Stimulated activated CD4-positive, alpha-beta T cell treated with anti-CD3 and anti-CD28 coated beads, Interleukin-2, amount 100 ng/mL, for 48 hours (primary cell): ENCODE measurements at regions not wholly inside any gene's neighbourhood (a gene's known extent, or its start where the extent isn't known, plus 50 kb on each side); places are given as distances from the start of the nearest gene placed in this dataset.

Experiments
- DNase-seq, 2 donors: peaks; one replicate each; pipeline ENCODE4 v3.0.0-alpha.2; 2020

DNA sequence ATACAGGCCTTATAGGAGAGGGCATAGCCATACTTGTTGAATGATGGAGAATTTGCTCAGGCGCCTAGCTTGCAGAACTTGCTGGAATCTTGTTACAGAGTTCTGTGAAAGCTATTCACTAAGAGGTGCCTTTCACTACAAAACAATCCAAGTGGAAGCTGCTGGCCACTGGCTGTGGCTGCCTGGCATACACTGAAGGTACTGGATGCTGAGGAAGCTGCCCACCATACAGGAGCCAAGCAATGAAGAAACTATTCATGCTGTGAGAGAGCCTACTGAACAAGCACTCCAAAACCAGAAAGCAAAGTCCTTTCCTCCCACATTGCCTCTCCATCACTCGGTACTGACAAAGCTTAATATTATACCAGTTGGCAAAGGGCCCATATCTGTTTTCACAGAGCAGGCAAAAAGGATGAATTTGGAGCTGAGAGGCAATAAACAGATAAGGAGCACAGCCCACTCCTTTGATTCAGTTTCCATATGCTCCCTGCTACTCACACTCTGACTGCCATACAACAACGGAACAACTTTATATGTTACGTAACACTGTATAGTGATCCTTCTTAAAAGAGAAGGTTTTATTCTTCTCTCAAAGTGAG, 192.6 kb upstream of the ALCAM start:
- DNase-seq: no peak

DNA sequence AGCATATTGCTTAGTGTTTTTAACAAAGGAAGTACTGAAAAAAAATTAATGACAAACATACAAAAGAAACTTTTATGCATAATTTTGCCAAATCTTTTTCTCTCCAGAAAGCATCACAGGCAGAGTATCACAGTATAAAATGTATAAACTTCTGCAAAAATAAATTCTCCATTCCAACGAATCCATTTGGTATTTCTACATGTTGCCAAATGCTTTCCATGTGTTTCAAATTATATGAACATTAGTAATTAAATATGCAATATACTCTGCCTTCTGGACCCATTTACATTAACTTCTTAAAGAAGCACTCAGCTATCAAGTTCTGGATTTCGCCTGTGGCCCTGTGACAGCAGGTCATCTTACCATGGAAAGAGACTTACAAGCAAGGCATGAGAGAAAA, 189.1 kb upstream of the ALCAM start:
- DNase-seq: no peak

GRCh38 chr3:105187344-105187743, 179.4 kb upstream of the ALCAM start:
- DNase-seq: no peak

- DNase-seq: no peak
Observed at GRCh38 chr3:105195260-105195659, 171.4 kb upstream of the ALCAM start.

GRCh38 chr3:105197863-105198262, 168.8 kb upstream of the ALCAM start:
- DNase-seq: no peak

- no peak for DNase-seq
Observed at GRCh38 chr3:105199217-105199616, 167.5 kb upstream of the ALCAM start.

DNA sequence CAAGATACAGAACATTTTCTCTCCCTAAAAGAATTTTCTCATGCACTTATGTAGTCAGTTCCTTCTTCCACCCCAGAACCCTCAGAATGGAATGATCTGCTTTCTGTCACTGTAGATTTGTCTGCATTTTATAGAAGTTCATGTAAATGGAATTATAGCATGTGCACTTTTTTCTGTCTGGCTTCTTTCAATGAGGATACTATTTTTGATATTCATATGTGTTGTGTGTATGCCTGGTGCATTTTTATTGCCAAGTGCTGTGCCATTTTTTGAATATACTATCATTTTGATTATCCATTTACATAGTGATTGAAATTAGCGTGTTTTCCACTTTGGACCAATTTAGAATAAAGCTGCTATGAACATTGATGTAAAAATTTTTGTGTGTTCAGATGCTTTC, 156.6 kb upstream of the ALCAM start:
- DNase-seq: no peak

DNA sequence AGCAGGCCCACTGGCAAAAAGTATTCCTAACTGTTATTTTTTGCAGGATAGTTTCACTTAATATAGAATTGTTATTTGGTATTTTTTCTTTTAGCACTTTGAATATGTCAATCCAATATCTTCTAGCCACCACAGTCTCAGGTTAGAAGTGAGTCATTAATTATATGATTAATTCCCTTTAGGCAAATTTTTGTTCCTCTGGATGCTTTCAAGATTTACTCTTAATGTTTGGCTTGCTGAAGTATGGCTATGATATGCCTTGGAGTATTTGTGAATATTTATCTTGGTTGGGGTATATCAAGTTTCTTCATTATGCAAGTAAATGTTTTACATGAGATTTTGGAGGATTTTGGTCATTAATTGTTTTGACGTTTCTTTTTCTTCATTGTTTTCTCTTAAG, 152.1 kb upstream of the ALCAM start:
- DNase-seq: no peak

DNA sequence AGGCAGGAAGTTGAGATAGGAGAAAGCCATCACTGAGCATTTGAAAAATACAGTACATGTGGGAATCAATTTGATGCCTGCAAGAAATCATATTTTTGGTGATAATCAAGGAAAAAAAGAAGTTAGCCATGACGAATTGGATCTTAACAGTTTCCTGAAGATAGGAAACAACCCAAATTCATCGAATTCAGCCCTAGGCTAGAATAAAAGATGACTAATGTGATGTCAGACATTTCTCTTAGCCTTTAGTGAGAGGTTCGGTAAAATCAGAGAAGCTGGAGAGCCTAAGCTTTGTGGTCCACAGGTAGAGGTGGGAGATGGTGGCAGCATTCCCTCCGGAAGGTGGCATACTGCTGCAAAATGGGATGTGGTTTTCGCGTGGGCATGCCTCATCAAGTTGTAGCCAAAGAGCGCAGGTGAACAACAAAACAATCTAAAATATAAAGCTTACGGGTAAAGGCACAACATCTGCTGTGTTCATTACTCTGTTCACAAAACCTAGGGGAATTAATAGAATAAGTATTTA, 144.1 kb upstream of the ALCAM start:
- no peak for DNase-seq

DNA sequence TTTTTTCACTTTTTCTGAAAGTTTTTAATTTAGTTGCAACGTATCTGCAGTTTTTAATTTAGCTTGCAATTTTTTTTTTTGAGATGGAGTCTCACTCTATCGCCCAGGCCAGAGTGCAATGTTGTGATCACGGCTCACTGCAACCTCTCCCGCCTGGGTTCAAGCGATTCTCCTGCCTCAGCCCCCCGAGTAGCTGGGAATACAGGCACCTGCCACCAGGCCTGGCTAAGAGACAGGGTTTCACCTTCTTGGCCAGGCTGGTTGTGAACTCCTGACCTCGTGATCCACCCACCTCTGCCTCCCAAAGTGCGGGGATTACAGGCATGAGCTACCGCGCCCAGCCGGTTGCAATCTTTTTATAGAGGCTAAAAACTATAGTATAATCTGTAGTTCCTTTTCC, 142.9 kb upstream of the ALCAM start:
- DNase-seq: no peak

- DNase-seq: no peak
Observed at GRCh38 chr3:105228696-105229095, 138.0 kb upstream of the ALCAM start.

- no peak for DNase-seq
Observed at GRCh38 chr3:105232553-105232952, 134.2 kb upstream of the ALCAM start.

GRCh38 chr3:105233010-105233409, 133.7 kb upstream of the ALCAM start:
- DNase-seq: no peak

DNA sequence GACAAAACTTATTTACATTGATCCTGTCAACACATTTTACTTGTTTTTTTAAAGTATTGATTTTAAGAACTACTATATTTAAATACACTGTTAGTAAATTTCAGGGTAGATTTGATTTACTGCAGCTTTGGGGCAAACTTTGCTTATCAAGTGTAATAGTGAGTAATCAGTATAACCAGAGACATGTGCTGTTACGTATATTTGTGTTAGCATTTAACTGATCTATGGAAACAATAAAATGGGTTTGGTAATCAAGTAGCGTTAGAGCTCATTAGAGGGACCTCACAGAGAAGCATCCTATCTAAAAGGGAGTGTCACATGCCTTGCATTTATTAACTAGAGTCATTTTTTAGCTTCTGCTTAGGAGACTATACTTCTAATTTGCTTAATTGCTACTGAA, 131.5 kb upstream of the ALCAM start:
- DNase-seq: no peak

- no peak for DNase-seq
Observed at GRCh38 chr3:105235785-105236184, 130.9 kb upstream of the ALCAM start.

GRCh38 chr3:105238367-105238766, 128.3 kb upstream of the ALCAM start:
- DNase-seq: no peak

DNA sequence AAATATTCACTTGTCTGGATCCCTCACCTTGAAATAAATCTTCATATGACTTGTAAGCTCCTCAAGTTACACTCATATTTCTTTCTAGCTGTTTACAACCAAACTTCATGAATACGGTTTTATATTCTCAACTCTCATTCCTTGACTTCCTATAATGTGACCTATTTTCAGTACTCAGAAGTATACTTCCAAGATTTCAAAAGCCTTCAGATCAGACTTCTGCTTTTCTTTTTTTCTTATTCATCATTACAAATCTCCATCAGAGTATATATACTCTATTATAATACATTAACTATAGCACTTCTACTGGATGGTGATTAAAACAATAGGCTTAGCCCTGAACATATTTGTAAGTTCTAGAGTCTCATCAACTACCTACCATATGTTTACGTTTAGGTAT, 123.6 kb upstream of the ALCAM start:
- no peak for DNase-seq

- no peak for DNase-seq
Observed at GRCh38 chr3:105246536-105246935, 120.2 kb upstream of the ALCAM start.

DNA sequence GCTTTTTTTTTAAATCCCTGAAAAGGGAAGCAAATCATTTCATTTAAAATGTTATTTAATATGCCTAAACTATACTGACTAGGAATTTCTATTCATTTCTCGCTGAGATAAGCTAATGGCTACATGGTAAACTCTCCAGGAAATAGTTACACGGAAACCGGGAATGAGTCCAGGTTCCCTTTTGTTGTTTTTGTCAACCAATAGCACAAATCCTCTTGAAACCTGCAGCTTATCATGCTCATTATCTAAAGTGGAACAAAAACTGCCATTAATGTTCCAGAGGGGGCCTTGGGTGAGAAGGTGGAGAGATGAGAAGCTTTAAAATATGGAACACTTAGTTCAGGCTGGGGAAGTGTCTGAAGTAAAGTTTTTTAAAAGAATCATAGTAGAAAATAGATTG, 113.5 kb upstream of the ALCAM start:
- no peak for DNase-seq

DNA sequence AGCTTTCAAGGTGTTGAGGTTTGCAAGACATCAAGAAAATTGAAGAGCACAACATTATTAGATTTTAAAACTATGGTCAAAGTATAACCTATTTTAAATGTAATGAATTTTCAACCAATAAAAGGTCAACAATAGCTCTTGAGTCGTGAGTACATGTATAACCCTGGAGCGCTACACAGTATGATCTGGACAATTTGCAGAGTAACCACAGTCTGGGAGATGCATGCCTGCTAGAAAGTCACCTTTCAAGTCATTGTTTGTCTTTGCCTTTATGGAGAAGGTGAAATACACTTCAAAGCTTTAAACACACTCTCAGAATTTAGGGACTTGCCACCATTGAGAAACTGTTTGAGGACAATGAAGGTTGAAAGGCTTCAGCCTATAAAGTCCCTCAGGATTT, 112.6 kb upstream of the ALCAM start:
- no peak for DNase-seq

GRCh38 chr3:105255350-105255749, 111.4 kb upstream of the ALCAM start:
- no peak for DNase-seq

DNA sequence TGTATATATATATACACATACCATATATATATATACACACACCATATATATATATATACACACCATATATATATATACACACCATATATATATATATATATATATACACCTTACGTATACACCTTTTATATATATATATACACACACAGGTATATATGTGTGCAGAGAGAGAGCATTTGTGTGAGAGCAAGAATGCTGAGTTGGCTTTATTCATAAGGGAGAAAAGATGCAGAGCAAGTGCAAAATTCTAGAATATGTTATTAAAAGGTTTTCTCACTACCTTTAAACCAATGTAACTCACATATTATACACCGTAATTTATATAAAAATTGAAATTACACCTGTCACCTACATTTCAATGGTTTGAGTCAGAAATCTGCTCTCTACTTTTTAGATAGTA, 107.2 kb upstream of the ALCAM start:
- no peak for DNase-seq

DNA sequence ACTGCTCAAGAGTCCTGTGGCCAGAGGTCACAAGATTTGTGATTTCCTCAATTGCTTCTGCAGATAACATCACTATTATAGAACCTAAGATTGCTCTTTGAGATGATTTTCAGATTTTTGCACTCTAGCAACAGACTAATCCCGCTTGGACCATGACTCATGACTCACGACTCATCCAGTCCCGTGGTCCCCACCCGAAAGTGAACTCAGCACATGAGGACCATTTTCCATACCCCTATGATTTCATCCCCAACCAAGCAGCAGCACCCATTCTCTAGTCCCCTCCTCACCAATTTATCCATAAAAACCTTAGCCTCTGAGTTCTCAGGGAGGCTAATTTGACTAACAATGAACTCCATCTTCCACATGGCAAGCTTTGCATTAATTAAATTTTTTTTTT, 106.3 kb upstream of the ALCAM start:
- no peak for DNase-seq

- DNase-seq: no peak
Observed at GRCh38 chr3:105274536-105274935, 92.2 kb upstream of the ALCAM start.

DNA sequence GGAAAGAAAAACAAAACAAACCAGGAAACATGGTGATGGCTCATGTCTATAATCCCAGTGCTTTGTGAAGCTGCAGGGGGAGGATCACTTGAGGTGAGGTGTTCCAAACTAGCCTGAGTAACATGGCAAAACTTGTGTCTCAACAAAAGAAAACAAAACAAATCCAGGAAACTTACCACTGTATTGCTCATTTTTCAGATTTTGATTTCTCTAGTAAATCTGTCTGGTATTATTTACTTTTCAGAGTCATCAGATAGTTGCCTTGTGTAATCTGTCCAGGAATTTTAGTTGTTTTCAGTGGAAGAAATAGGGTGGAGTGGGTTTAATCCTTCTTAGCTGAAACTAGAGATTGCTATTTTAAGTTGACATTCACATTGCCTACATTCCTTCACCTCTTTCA, 91.8 kb upstream of the ALCAM start:
- DNase-seq: no peak

GRCh38 chr3:105277656-105278055, 89.1 kb upstream of the ALCAM start:
- no peak for DNase-seq
